ENCODE measurements at regions not wholly inside any gene's neighbourhood (a gene's known extent, or its start where the extent isn't known, plus 50 kb on each side); places are given as distances from the start of the nearest gene placed in this dataset.
A peak's percentile ranks its signal among the peaks of the same experiment; 100 is the strongest.
"Not testable (repeated sequence)": the region's sequence is repeated elsewhere in the genome, so short reads cannot be mapped to it uniquely, and the experiment has no call there.

GRCh38 chr10:3640816-3641215 is 144.2 kb downstream of the KLF6 start:
- DNase-seq: no peak
- Mint-ChIP-seq H3K27me3 (peaks cover 11% of the 10 kb centered on the region), H3K27ac (no peak overlapping the region), H3K4me3 (no peak overlapping the region), H3K4me1 (no peaks in the 10 kb centered on the region), H3K9me3 (peaks cover 9% of the 10 kb centered on the region), H3K36me3 (ENCODE audit: low read depth) (no peaks in the 10 kb centered on the region)
- intact Hi-C loops (cut with micrococcal nuclease): no loop called here

GRCh38 chr10:3639546-3639945 is 145.5 kb downstream of the KLF6 start:
- peaks cover 9% of the 10 kb centered on the region for H3K9me3 Mint-ChIP-seq
- intact Hi-C loops (cut with micrococcal nuclease): no loop called here
- H3K27me3 Mint-ChIP-seq: peaks cover 13% of the 10 kb centered on the region
- H3K36me3 Mint-ChIP-seq (ENCODE audit: low read depth): no peaks in the 10 kb centered on the region
- no peak overlapping the region for H3K27ac Mint-ChIP-seq
- H3K4me3 Mint-ChIP-seq: no peak overlapping the region
- H3K4me1 Mint-ChIP-seq: no peaks in the 10 kb centered on the region
- DNase-seq: no peak

DNA sequence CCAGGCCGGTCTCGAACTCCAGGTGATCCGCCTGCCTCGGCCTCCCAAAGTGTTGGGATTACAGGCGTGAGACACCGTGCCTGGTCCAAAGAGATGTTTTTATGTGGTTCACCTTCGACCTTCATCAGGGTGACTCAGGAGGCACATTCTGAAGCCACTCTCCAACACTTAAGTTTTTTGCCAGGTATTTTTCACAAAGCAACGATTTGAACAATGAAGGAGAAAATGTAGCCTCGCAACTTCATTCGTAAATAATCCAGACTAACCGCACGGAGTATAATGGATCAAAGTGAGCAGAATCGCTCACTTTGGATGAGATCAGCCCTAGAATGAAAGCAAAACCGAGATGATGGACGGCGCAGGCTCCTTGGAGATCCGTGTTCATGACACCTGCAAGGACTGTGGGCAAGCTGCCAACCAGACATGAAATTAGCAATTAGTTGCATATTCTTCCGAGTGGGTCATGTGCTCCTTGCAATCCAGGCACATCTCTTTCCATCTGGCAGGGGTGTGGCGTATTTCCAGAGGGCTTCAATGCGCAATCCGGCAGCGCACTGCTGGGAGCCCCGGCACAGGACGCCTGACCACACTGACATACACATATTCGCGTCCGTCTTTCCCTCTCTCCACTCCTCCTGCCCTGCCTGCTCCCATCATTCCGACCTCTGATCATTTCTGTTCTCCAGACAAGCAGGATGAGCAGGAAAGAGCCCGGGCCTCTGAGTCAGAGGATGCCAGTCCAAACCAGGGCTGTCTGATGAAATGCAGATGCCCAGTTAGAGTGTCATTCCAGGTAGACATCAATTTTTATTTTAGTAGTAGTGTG is 148.4 kb downstream of the KLF6 start:
- no peaks in the 10 kb centered on the region for H3K9me3 Mint-ChIP-seq

GRCh38 chr10:3635697-3636096 is 149.3 kb downstream of the KLF6 start:
- intact Hi-C loops (cut with micrococcal nuclease): no loop called here
- H3K4me3 Mint-ChIP-seq: no peak overlapping the region
- DNase-seq: no peak
- peaks cover 9% of the 10 kb centered on the region for H3K4me1 Mint-ChIP-seq
- H3K36me3 Mint-ChIP-seq (ENCODE audit: low read depth): no peaks in the 10 kb centered on the region
- no peak overlapping the region for H3K27ac Mint-ChIP-seq
- peaks cover 19% of the 10 kb centered on the region for H3K27me3 Mint-ChIP-seq
- no peaks in the 10 kb centered on the region for H3K9me3 Mint-ChIP-seq

More for the DNA sequence above, 148.4 kb downstream of the KLF6 start:
- DNase-seq: no peak
- intact Hi-C loops (cut with micrococcal nuclease): no loop called here
- Mint-ChIP-seq H3K4me3 (no peak overlapping the region), H3K27ac (no peak overlapping the region), H3K36me3 (ENCODE audit: low read depth) (no peaks in the 10 kb centered on the region), H3K27me3 (peaks cover 11% of the 10 kb centered on the region), H3K4me1 (peaks cover 6% of the 10 kb centered on the region)

DNA sequence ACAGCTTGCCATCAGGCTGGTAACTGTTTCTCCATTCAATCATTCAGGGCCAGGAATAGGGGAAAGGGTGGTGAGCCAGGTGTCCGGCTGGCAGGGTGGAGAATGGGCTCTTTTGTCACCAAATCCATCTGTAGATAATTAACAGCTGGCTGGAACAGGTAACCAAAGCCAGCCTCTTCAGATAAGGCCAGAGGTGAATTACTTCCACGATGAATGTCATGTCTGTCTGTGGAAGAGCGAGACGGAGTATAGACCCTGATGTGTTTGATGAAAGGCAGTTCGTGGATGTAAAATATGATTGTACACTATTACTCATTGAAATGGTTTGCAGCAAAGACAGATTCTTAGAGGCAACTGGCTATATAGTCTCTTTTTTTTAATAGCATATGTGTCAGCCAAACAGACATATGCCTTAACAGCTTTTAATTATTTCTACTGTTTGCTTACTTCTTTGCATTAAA is 149.8 kb downstream of the KLF6 start:
- Mint-ChIP-seq H3K4me1 (peaks cover 9% of the 10 kb centered on the region), H3K9me3 (no peaks in the 10 kb centered on the region), H3K27me3 (peaks cover 20% of the 10 kb centered on the region), H3K4me3 (no peak overlapping the region), H3K27ac (no peak overlapping the region), H3K36me3 (ENCODE audit: low read depth) (no peaks in the 10 kb centered on the region)
- intact Hi-C loops (cut with micrococcal nuclease): no loop called here
- no peak for DNase-seq

DNA sequence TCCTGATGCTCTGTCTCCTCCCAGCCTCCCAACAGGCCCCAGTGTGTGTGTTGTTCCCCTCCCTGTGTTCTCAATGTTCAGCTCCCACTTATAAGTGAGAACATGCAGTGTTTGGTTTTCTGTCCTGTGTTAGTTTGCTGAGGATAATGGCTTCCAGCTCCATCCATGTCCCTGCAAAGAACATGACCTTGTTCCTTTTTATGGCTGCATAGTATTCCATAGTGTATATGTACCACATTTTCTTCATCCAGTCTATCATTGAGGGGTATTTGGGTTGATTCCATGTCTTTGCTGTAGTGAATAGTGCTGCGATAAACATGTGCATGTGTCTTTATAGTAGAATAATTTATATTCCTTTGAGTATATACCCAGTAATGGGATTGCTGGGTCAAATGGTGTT is 150.4 kb downstream of the KLF6 start:
- H3K4me1 Mint-ChIP-seq; H3K27ac Mint-ChIP-seq; intact Hi-C loops (cut with micrococcal nuclease); H3K9me3 Mint-ChIP-seq; H3K36me3 Mint-ChIP-seq (ENCODE audit: low read depth); H3K4me3 Mint-ChIP-seq; DNase-seq: not testable (repeated sequence)
- H3K27me3 Mint-ChIP-seq: peaks cover 20% of the 10 kb centered on the region

DNA sequence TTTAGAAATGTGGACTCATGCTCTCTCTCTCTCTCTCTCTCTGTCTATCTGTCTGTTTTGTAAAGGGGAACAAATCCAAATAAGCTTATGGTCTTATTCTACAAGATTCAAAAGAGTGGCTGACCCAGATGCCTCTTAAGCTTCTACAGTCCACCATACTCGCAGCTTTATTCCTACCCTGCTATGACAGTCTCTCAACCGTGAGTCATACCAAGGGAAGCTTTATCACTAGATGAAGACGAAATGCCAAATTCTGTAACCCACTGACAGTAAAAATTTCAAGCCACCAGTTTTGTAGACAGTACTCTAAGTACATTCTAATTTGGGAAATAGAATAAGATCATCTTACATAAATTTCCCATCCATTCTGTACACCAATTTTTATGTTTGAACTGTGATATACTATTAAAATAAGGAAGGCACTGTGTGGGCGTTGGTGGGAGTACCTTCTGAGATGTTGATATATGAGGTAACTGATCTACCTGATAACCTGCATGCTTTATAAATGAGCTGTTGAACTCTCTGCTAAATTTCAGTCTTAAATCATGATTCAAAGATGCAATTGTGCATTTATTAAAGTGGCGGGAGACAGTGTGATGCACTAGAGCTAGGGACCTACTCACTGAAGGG is 153.2 kb downstream of the KLF6 start:
- Mint-ChIP-seq H3K4me1 (peaks cover 9% of the 10 kb centered on the region), H3K27me3 (peaks cover 23% of the 10 kb centered on the region), H3K4me3 (no peak overlapping the region), H3K9me3 (peaks cover 3% of the 10 kb centered on the region), H3K36me3 (ENCODE audit: low read depth) (no peaks in the 10 kb centered on the region), H3K27ac (no peak overlapping the region)
- no peak for DNase-seq
- intact Hi-C loops (cut with micrococcal nuclease): no loop called here

DNA sequence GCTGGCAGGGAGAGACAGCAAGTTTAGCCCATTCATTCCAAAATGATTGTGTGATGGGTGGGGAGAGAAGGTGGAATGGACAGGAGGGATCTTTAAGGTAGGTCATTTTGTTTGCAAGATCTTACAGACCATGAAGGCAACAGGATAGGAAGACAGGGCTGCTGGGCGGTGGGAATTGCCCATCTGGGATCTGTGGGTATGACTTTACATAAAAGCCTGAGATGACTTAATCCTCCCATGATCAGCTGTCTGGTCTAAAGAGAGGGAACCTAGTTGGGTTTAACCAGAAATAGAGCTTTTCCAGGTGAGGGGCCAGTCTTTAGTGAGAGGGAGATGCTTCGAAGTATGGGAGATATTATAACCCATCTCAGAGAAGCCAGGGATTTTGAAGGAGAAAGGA is 153.7 kb downstream of the KLF6 start:
- Mint-ChIP-seq H3K27ac (no peak overlapping the region), H3K4me3 (no peak overlapping the region)

GRCh38 chr10:3625959-3626751 is 158.9 kb downstream of the KLF6 start:
- H3K4me3 Mint-ChIP-seq: no peak overlapping the region
- H3K27me3 Mint-ChIP-seq: peaks cover 8% of the 10 kb centered on the region
- H3K4me1 Mint-ChIP-seq: peaks cover 24% of the 10 kb centered on the region
- DNase-seq: no peak
- no peak overlapping the region for H3K27ac Mint-ChIP-seq
- peaks cover 3% of the 10 kb centered on the region for H3K9me3 Mint-ChIP-seq
- intact Hi-C loops (cut with micrococcal nuclease): loop anchor here (10.0 kb wide), 1 partner anchor 431 kb away; no protein-coding TSS in a partner anchor
- H3K36me3 Mint-ChIP-seq (ENCODE audit: low read depth): no peaks in the 10 kb centered on the region

More for the DNA sequence above, 153.7 kb downstream of the KLF6 start:
- intact Hi-C loops (cut with micrococcal nuclease): no loop called here
- H3K9me3 Mint-ChIP-seq: peaks cover 3% of the 10 kb centered on the region
- peaks cover 9% of the 10 kb centered on the region for H3K4me1 Mint-ChIP-seq
- no peak for DNase-seq
- no peaks in the 10 kb centered on the region for H3K36me3 Mint-ChIP-seq (ENCODE audit: low read depth)
- peaks cover 23% of the 10 kb centered on the region for H3K27me3 Mint-ChIP-seq

DNA sequence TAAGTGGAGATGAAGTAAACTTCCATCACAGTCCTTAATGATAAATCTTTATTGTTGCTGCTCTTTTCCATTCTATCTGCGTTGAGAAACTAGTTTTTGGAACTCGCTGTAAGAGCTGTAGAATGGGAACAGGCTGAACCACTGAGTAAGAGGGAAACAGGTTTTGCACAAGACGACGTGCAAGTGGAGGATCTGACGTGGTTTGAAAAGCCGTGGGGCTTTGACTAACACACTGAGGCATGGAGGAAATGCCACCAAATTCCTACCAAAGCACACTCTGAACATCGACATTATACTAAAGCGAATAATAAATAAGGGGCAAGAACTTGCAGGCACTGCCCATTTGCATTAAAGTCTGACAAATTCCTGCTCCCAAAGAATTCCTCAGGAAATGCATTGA is 160.6 kb downstream of the KLF6 start:
- Mint-ChIP-seq H3K4me1 (peaks cover 29% of the 10 kb centered on the region), H3K27me3 (peaks cover 3% of the 10 kb centered on the region), H3K4me3 (no peak overlapping the region), H3K27ac (no peak overlapping the region), H3K9me3 (peaks cover 13% of the 10 kb centered on the region), H3K36me3 (ENCODE audit: low read depth) (peaks cover 3% of the 10 kb centered on the region)
- no peak for DNase-seq
- intact Hi-C loops (cut with micrococcal nuclease): loop anchor here (5.0 to 10.0 kb wide), 3 partner anchors 243 to 430 kb away; no protein-coding TSS in a partner anchor

GRCh38 chr10:3623746-3624145 is 161.3 kb downstream of the KLF6 start:
- Mint-ChIP-seq H3K4me1 (peaks cover 29% of the 10 kb centered on the region), H3K9me3 (peaks cover 13% of the 10 kb centered on the region), H3K27me3 (peaks cover 3% of the 10 kb centered on the region), H3K4me3 (no peak overlapping the region), H3K36me3 (ENCODE audit: low read depth) (peaks cover 3% of the 10 kb centered on the region), H3K27ac (no peak overlapping the region)
- no peak for DNase-seq
- intact Hi-C loops (cut with micrococcal nuclease): loop anchor here (1.0 to 10.0 kb wide), 9 partner anchors 45 to 508 kb away; no protein-coding TSS in a partner anchor

GRCh38 chr10:3622845-3623621 is 162.0 kb downstream of the KLF6 start:
- H3K9me3 Mint-ChIP-seq: peaks cover 10% of the 10 kb centered on the region
- H3K36me3 Mint-ChIP-seq (ENCODE audit: low read depth): peaks cover 3% of the 10 kb centered on the region
- H3K4me3 Mint-ChIP-seq: peak overlapping the region; percentile 20
- intact Hi-C loops (cut with micrococcal nuclease): loop anchor here (1.0 to 10.0 kb wide), 15 partner anchors 17 to 1063 kb away; no protein-coding TSS in a partner anchor
- H3K4me1 Mint-ChIP-seq: peaks cover 29% of the 10 kb centered on the region
- H3K27ac Mint-ChIP-seq: peak overlapping the region; percentile 90
- H3K27me3 Mint-ChIP-seq: no peaks in the 10 kb centered on the region
- peak; percentile 72 for DNase-seq

DNA sequence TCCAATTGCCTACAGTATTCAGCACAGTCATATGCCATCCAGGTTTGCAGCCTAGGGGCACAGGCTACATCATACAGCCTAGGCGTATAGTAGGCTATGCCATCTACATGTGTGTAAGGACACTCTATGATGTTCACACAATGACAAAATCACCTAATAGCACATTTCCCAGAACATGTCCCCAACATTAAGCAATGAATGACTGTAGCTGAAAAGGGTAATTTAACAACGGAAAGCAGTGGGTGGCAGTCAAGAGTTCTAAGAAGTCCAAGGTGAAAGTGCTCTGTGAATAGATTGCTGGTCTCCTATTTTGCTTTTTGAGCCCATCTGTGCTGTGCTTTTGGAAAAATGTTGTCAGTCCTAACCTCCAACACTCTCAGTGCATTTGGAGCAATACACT is 162.6 kb downstream of the KLF6 start:
- peak; percentile 66 for DNase-seq
- intact Hi-C loops (cut with micrococcal nuclease): loop anchor here (1.0 to 10.0 kb wide), 12 partner anchors 16 to 1064 kb away; no protein-coding TSS in a partner anchor
- H3K36me3 Mint-ChIP-seq (ENCODE audit: low read depth): peaks cover 3% of the 10 kb centered on the region

More for the DNA sequence above, 162.6 kb downstream of the KLF6 start:
- Mint-ChIP-seq H3K27ac (peak overlapping the region; percentile 90), H3K4me1 (peaks cover 29% of the 10 kb centered on the region), H3K27me3 (peaks cover 3% of the 10 kb centered on the region), H3K4me3 (peak overlapping the region; percentile 20), H3K9me3 (peaks cover 10% of the 10 kb centered on the region)

All from activated CD4-positive, alpha-beta T cell treated with anti-CD3 and anti-CD28 coated beads, Interleukin-2, amount 10 ng/mL, durations not matched to agents 24 days and 14 days (primary cell).